HCT116 (cell line): ENCODE measurements at regions not wholly inside any gene's neighbourhood (a gene's known extent, or its start where the extent isn't known, plus 50 kb on each side); places are given as distances from the start of the nearest gene placed in this dataset.

Experiments used
- CBX3 ChIP-seq: IDR thresholded peaks from 2 replicates; pipeline ENCODE4 v1.6.1; 2012; ENCODE audit warnings: low read depth
- CTCF ChIP-seq, 3 experiments: fragments of 200-600 bp in 1 of 3; sonication (generic) in 1 of 3; IDR thresholded peaks in 2 of 3; conservative IDR thresholded peaks in 1 of 3; 2 replicates each; pipeline ENCODE4 v1.5.1; 2012 to 2017; ENCODE audit warnings: low read depth in 2 of 3, low read length in 2 of 3, antibody characterized with exemption in 1 of 3, borderline replicate concordance in 1 of 3, control low read depth in 1 of 3, mild to moderate bottlenecking in 1 of 3, mixed read lengths in 1 of 3, mixed run types in 1 of 3, moderate library complexity in 1 of 3; ENCODE audit not compliant: insufficient read depth in 1 of 3
- EZH2 ChIP-seq: fragments of 200-600 bp; sonication (generic); IDR thresholded peaks from 2 replicates; pipeline ENCODE4 v1.6.1; 2017; ENCODE audit warnings: antibody characterized with exemption, mixed run types
- EZH2phosphoT487 ChIP-seq: fragments of 200-600 bp; IDR thresholded peaks from 2 replicates; pipeline ENCODE4 v1.6.1; 2018; ENCODE audit warnings: antibody characterized with exemption, borderline replicate concordance
- POLR2A ChIP-seq: IDR thresholded peaks from 2 replicates; pipeline ENCODE4 v1.7.0; 2011; ENCODE audit warnings: borderline replicate concordance; ENCODE audit not compliant: insufficient read depth, insufficient read length; ENCODE audit errors: extremely low read depth
- SP1 ChIP-seq: IDR thresholded peaks from 2 replicates; pipeline ENCODE4 v1.6.1; 2012; ENCODE audit warnings: low read depth
- SRF ChIP-seq: IDR thresholded peaks from 2 replicates; pipeline ENCODE4 v1.6.1; 2012; ENCODE audit warnings: low read depth
- TCF7L2 ChIP-seq: IDR thresholded peaks from 2 replicates; pipeline ENCODE4 v1.7.0; 2011; ENCODE audit warnings: borderline replicate concordance, inconsistent platforms; ENCODE audit not compliant: insufficient read depth, insufficient read length; ENCODE audit errors: extremely low read depth
- YY1 ChIP-seq: IDR thresholded peaks from 2 replicates; pipeline ENCODE4 v1.6.1; 2011; ENCODE audit warnings: low read length, low read depth, moderate library complexity, mild to moderate bottlenecking; ENCODE audit not compliant: insufficient replicate concordance; ENCODE audit errors: extremely low read depth
- ZFX ChIP-seq: fragments of 450-650 bp; IDR thresholded peaks from 2 replicates; pipeline ENCODE4 v1.6.1; 2017
- TF ChIP-seq, protein P1 (sequence below): IDR thresholded peaks from 2 replicates; pipeline ENCODE4 v1.6.1; 2012; ENCODE audit warnings: low read depth

DNA sequence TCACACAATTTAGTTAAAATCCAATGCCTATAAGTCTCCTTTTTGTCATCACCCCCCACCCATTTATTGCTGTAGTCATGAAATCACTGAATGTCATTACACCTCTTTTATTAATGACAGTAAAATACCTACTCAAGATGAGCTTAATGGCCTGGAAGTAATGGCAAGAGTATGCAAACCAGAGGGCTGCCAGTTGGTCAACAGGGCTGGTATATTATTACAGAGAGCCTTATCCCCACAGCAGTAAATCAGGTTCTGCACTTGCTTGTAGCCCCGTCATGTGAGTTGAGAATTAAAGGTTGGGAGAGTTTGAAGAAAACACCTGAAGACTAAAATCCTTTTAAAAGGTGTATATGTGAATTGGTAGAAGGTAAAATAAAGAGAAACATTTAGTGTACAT, 372.4 kb downstream of the MAT2B start:
- TF ChIP-seq YY1 = no peak
- no peak for TF ChIP-seq CTCF (IDR thresholded peaks at IDR 0.05 in 2 of 3, conservative IDR thresholded peaks at IDR 0.05 in 1 of 3; ENCODE audit: borderline replicate concordance in 1 of 3, insufficient read depth in 1 of 3, low read depth in 2 of 3, low read length in 2 of 3)
- TF ChIP-seq, protein P1, sequence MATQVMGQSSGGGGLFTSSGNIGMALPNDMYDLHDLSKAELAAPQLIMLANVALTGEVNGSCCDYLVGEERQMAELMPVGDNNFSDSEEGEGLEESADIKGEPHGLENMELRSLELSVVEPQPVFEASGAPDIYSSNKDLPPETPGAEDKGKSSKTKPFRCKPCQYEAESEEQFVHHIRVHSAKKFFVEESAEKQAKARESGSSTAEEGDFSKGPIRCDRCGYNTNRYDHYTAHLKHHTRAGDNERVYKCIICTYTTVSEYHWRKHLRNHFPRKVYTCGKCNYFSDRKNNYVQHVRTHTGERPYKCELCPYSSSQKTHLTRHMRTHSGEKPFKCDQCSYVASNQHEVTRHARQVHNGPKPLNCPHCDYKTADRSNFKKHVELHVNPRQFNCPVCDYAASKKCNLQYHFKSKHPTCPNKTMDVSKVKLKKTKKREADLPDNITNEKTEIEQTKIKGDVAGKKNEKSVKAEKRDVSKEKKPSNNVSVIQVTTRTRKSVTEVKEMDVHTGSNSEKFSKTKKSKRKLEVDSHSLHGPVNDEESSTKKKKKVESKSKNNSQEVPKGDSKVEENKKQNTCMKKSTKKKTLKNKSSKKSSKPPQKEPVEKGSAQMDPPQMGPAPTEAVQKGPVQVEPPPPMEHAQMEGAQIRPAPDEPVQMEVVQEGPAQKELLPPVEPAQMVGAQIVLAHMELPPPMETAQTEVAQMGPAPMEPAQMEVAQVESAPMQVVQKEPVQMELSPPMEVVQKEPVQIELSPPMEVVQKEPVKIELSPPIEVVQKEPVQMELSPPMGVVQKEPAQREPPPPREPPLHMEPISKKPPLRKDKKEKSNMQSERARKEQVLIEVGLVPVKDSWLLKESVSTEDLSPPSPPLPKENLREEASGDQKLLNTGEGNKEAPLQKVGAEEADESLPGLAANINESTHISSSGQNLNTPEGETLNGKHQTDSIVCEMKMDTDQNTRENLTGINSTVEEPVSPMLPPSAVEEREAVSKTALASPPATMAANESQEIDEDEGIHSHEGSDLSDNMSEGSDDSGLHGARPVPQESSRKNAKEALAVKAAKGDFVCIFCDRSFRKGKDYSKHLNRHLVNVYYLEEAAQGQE = no peak
- TF ChIP-seq EZH2 = no peak
- no peak for TF ChIP-seq CBX3
- TF ChIP-seq TCF7L2 = no peak
- TF ChIP-seq POLR2A = no peak
- TF ChIP-seq EZH2phosphoT487 = no peak
- TF ChIP-seq SP1 = no peak
- TF ChIP-seq SRF = no peak
- no peak for TF ChIP-seq ZFX
